SU-DHL-6 (cell line): ENCODE measurements at regions not wholly inside any gene's neighbourhood (a gene's known extent, or its start where the extent isn't known, plus 50 kb on each side); places are given as distances from the start of the nearest gene placed in this dataset.

ENCODE experiments used
- H2AFZ ChIP-seq: fragments of 200-600 bp; sonication (generic); 2 replicates; pipeline ENCODE4 v1.6.1; 2014; ENCODE audit warnings: low read depth, mild to moderate bottlenecking, moderate library complexity, mixed read lengths, antibody characterized with exemption, low read length; ENCODE audit not compliant: severe bottlenecking
- H3F3A ChIP-seq: fragments of 200-600 bp; shearing (Covaris generic); 2 replicates; pipeline ENCODE4 v1.6.0; 2016; ENCODE audit warnings: antibody characterized with exemption, mild to moderate bottlenecking; ENCODE audit not compliant: insufficient read depth
- H3K27ac ChIP-seq: fragments of 200-600 bp; sonication (generic); 2 replicates; pipeline ENCODE4 v1.5.1; 2016; ENCODE audit warnings: low read depth, mild to moderate bottlenecking, low read length, moderate library complexity, mixed read lengths
- H3K27me3 ChIP-seq: fragments of 200-600 bp; sonication (generic), shearing (Covaris generic); 2 replicates; pipeline ENCODE4 v1.6.0; 2014; ENCODE audit warnings: mild to moderate bottlenecking, low read length
- H3K36me3 ChIP-seq: fragments of 200-600 bp; sonication (generic); 2 replicates; pipeline ENCODE4 v1.6.1; 2014; ENCODE audit warnings: mild to moderate bottlenecking, low read length, mixed read lengths
- H3K4me2 ChIP-seq: fragments of 300-600, 200-600 bp; shearing (Covaris generic), sonication (generic); 2 replicates; pipeline ENCODE4 v1.6.0; 2014; ENCODE audit warnings: low read length, low read depth, mild to moderate bottlenecking; ENCODE audit not compliant: poor library complexity, severe bottlenecking
- H3K4me3 ChIP-seq: fragments of 200-600 bp; sonication (generic); 2 replicates; pipeline ENCODE4 v1.5.1; 2014; ENCODE audit warnings: antibody characterized with exemption, low read length, mild to moderate bottlenecking, mixed read lengths; ENCODE audit not compliant: insufficient read depth, poor library complexity, severe bottlenecking
- H3K79me2 ChIP-seq: fragments of 200-600 bp; sonication (generic); 2 replicates; pipeline ENCODE4 v1.6.1; 2014; ENCODE audit warnings: mild to moderate bottlenecking, low read length, moderate library complexity; ENCODE audit not compliant: insufficient read depth
- H3K9ac ChIP-seq: fragments of 200-600 bp; sonication (generic); 2 replicates; pipeline ENCODE4 v1.7.0; 2014; ENCODE audit warnings: mild to moderate bottlenecking, low read length
- H3K9me2 ChIP-seq: fragments of 200-600 bp; sonication (generic); replicated peaks from 2 replicates; pipeline ENCODE4 v1.6.1; 2014; ENCODE audit warnings: low read length; ENCODE audit not compliant: insufficient read depth
- H3K9me3 ChIP-seq: fragments of 200-600 bp; sonication (generic); 2 replicates; pipeline ENCODE4 v1.6.1; 2014; ENCODE audit warnings: low read length, mixed read lengths; ENCODE audit not compliant: insufficient read depth
- H4K20me1 ChIP-seq: fragments of 200-600 bp; sonication (generic); 2 replicates; pipeline ENCODE4 v1.6.1; 2014; ENCODE audit warnings: low read depth, mild to moderate bottlenecking, antibody characterized with exemption, low read length, moderate library complexity, mixed read lengths
- CTCF ChIP-seq: fragments of 200-600 bp; sonication (generic); IDR thresholded peaks from one replicate; pipeline ENCODE4 v1.5.1; 2017; ENCODE audit warnings: antibody characterized with exemption, mild to moderate bottlenecking, low read length, moderate library complexity; ENCODE audit not compliant: insufficient read depth, poor library complexity, severe bottlenecking
- EZH2phosphoT487 ChIP-seq: fragments of 200-600 bp; sonication (generic), shearing (Covaris generic); conservative IDR thresholded peaks from 2 replicates; pipeline ENCODE4 v1.6.1; 2018; ENCODE audit warnings: mild to moderate bottlenecking, antibody characterized with exemption, low read length, moderate library complexity, mixed read lengths

DNA sequence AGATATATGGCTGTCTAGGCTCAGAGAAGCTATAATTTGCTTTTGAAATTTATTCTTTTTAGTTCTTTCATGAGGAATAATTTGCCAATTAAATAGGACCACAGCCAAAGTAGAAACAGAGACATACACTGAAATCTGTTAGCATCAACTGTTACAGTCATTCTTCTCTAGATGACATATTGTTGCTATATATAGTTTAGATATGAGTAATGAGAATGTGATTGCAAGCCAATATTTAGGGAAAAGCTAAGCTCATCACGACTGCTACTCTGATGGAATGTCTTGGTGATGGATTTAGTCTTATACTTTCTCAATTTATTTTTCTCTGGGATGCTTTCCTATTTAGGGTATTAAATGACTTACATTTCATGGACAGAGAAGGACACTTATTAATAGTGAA lies 259.1 kb downstream of the LNPK start:
- TF ChIP-seq EZH2phosphoT487: no peak
- no peak for TF ChIP-seq CTCF
- Histone ChIP-seq H2AFZ (no peak overlapping the region), H3K27me3 (no peaks in the 10 kb centered on the region), H3K9me3 (no peaks in the 10 kb centered on the region), H3K27ac (no peak overlapping the region), H3K9ac (no peak overlapping the region), H3K4me2 (no peak overlapping the region), H3K79me2 (no peaks in the 10 kb centered on the region), H4K20me1 (no peaks in the 10 kb centered on the region), H3K4me3 (no peak overlapping the region), H3K36me3 (no peaks in the 10 kb centered on the region), H3K9me2 (no peaks in the 10 kb centered on the region), H3F3A (no peaks in the 10 kb centered on the region)

DNA sequence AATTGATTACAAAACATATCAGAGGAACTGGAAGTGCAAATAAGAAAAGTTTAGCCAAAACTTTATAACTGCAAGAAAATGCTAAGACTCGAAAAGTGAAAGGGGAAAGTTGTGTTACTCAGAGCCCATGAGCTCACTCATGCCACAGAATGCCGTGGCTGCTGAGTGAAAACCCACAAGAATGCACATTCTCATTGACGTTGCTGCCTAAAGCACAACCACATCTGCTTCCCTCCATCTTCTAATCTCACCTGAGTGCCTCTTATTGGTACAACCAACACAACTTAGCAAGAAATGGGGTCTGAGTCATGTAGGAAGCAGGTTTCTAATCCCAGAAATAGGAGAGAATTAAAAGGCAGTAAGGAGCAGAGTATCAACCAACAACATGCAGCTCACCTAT lies 259.7 kb downstream of the LNPK start:
- no peak overlapping the region for H2AFZ ChIP-seq
- no peaks in the 10 kb centered on the region for H3K36me3 ChIP-seq
- H3K79me2 ChIP-seq: no peaks in the 10 kb centered on the region
- H3K27me3 ChIP-seq: no peaks in the 10 kb centered on the region
- H3K27ac ChIP-seq: no peak overlapping the region
- no peaks in the 10 kb centered on the region for H4K20me1 ChIP-seq
- no peaks in the 10 kb centered on the region for H3K9me3 ChIP-seq
- no peaks in the 10 kb centered on the region for H3F3A ChIP-seq
- no peaks in the 10 kb centered on the region for H3K9me2 ChIP-seq
- TF ChIP-seq CTCF (no peak), EZH2phosphoT487 (no peak)
- H3K4me3 ChIP-seq: no peak overlapping the region
- no peak overlapping the region for H3K9ac ChIP-seq
- no peak overlapping the region for H3K4me2 ChIP-seq

GRCh38 chr2:175741164-175741563 lies 260.9 kb downstream of the LNPK start:
- no peak overlapping the region for H3K9ac ChIP-seq
- H3F3A ChIP-seq: no peaks in the 10 kb centered on the region
- H4K20me1 ChIP-seq: no peaks in the 10 kb centered on the region
- H3K27me3 ChIP-seq: no peaks in the 10 kb centered on the region
- H3K9me2 ChIP-seq: no peaks in the 10 kb centered on the region
- H3K9me3 ChIP-seq: no peaks in the 10 kb centered on the region
- no peak overlapping the region for H3K27ac ChIP-seq
- TF ChIP-seq EZH2phosphoT487 (no peak), CTCF (no peak)
- no peak overlapping the region for H2AFZ ChIP-seq
- H3K4me2 ChIP-seq: no peak overlapping the region
- H3K4me3 ChIP-seq: no peak overlapping the region
- H3K36me3 ChIP-seq: no peaks in the 10 kb centered on the region
- no peaks in the 10 kb centered on the region for H3K79me2 ChIP-seq
